H1 (cell line): ENCODE measurements at regions not wholly inside any gene's neighbourhood (a gene's known extent, or its start where the extent isn't known, plus 50 kb on each side); places are given as distances from the start of the nearest gene placed in this dataset.

Experiments used
- RFX5 ChIP-seq: IDR thresholded peaks from 2 replicates; pipeline ENCODE4 v1.6.1; 2011; ENCODE audit warnings: low read depth, low read length, improper control_type of control experiment, borderline replicate concordance
- TF ChIP-seq, protein P1 (sequence below): IDR thresholded peaks from 2 replicates; pipeline ENCODE4 v1.6.1; 2012; ENCODE audit warnings: low read length, inconsistent platforms

- TF ChIP-seq RFX5, result no peak
- TF ChIP-seq, protein P1, sequence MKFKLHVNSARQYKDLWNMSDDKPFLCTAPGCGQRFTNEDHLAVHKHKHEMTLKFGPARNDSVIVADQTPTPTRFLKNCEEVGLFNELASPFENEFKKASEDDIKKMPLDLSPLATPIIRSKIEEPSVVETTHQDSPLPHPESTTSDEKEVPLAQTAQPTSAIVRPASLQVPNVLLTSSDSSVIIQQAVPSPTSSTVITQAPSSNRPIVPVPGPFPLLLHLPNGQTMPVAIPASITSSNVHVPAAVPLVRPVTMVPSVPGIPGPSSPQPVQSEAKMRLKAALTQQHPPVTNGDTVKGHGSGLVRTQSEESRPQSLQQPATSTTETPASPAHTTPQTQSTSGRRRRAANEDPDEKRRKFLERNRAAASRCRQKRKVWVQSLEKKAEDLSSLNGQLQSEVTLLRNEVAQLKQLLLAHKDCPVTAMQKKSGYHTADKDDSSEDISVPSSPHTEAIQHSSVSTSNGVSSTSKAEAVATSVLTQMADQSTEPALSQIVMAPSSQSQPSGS, result no peak
Measured at GRCh38 chr12:78414071-78414470, 450.5 kb upstream of the SYT1 start (continued).
